DND-41 (cell line): ENCODE measurements at regions not wholly inside any gene's neighbourhood (a gene's known extent, or its start where the extent isn't known, plus 50 kb on each side); places are given as distances from the start of the nearest gene placed in this dataset.

ENCODE experiments used
- ATAC-seq: fragments of 200-7000 bp; cut with Tn5 transposase; 3 replicates; pipeline ENCODE4 v1.9.1; 2021; ENCODE audit warnings: low read depth; ENCODE audit not compliant: insufficient read depth
- DNase-seq: peaks from one replicate; pipeline ENCODE4 v3.0.0-alpha.2; 2020
- H2AFZ ChIP-seq: 2 replicates; pipeline ENCODE4 v1.6.0; 2012; ENCODE audit warnings: low read depth, low read length
- H3K27ac ChIP-seq: 2 replicates; pipeline ENCODE4 v1.5.1; 2012; ENCODE audit warnings: low read length, inconsistent platforms
- H3K27me3 ChIP-seq: fragments of 200-600 bp; sonication (generic); 2 replicates; pipeline ENCODE4 v1.6.0; 2012; ENCODE audit warnings: low read length, mild to moderate bottlenecking, inconsistent platforms; ENCODE audit not compliant: insufficient read depth, poor library complexity
- H3K36me3 ChIP-seq: 2 replicates; pipeline ENCODE4 v1.5.1; 2012; ENCODE audit warnings: low read length, inconsistent platforms; ENCODE audit not compliant: insufficient read depth
- H3K4me1 ChIP-seq: 2 replicates; pipeline ENCODE4 v1.5.1; 2012; ENCODE audit warnings: mild to moderate bottlenecking, low read length; ENCODE audit not compliant: insufficient read depth
- H3K4me2 ChIP-seq: 2 replicates; pipeline ENCODE4 v1.6.0; 2012; ENCODE audit warnings: mild to moderate bottlenecking, moderate library complexity, low read length, inconsistent platforms; ENCODE audit not compliant: insufficient read depth
- H3K4me3 ChIP-seq, 2 experiments: fragments of 200-600 bp in 1 of 2; shearing (Covaris generic) in 1 of 2; 2 replicates each; pipeline ENCODE4 v1.5.1; 2012 to 2016; ENCODE audit warnings: inconsistent platforms in 2 of 2, low read length in 2 of 2, mild to moderate bottlenecking in 2 of 2, low read depth in 1 of 2, moderate library complexity in 1 of 2
- H3K79me2 ChIP-seq: 2 replicates; pipeline ENCODE4 v1.6.0; 2012; ENCODE audit warnings: low read length, inconsistent platforms; ENCODE audit not compliant: insufficient read depth
- H3K9ac ChIP-seq: 2 replicates; pipeline ENCODE4 v1.6.0; 2012; ENCODE audit warnings: low read depth, mild to moderate bottlenecking, inconsistent platforms, low read length, moderate library complexity
- H3K9me3 ChIP-seq: 2 replicates; pipeline ENCODE4 v1.5.1; 2012; ENCODE audit warnings: low read length, moderate library complexity, mild to moderate bottlenecking, inconsistent platforms; ENCODE audit not compliant: insufficient read depth, severe bottlenecking
- H4K20me1 ChIP-seq: 2 replicates; pipeline ENCODE4 v1.6.0; 2012; ENCODE audit warnings: low read length; ENCODE audit not compliant: insufficient read depth
- EZH2 ChIP-seq: IDR thresholded peaks from 3 replicates; pipeline ENCODE4 v1.6.1; 2012; ENCODE audit warnings: borderline replicate concordance, low read depth, mild to moderate bottlenecking, moderate library complexity, low read length, inconsistent platforms; ENCODE audit not compliant: severe bottlenecking
- TF ChIP-seq, protein P1 (sequence below): IDR thresholded peaks from 2 replicates; pipeline ENCODE4 v1.5.1; 2012; ENCODE audit warnings: borderline replicate concordance, low read length, moderate library complexity, mild to moderate bottlenecking; ENCODE audit not compliant: poor library complexity, severe bottlenecking; ENCODE audit errors: extremely low read depth

DNA sequence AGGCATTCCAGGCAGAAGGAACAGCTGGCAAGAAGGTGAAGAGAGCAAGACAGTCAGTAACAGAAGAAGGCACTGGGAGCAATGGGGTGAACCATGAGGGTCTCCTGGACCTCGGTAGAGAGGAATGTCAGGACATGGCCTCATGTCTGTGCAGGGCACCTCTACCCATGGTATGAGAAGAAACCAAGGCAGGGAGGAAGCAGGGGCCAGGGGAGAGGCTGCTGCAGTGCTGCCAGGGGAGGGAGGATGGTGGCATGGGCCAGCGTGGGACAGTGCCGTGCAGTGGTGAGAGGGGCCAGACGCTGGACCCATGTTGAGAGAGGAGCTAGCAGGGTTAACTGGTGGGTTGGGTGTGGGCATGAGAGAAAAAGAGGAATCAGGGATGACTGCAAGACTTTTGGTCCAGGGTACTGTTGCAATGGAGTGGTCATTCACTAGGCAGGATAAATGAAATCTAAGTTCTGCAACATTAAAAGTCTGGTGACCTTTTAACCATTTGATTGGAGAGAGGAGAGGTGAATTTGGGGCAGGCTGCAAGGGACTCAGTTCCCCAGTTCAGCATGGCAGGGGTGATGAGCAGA lies 577.6 kb downstream of the MATN1 start:
- ATAC-seq: no peak
- Histone ChIP-seq H4K20me1 (no peaks in the 10 kb centered on the region), H3K9ac (no peak overlapping the region), H3K4me3 (no peak overlapping the region), H3K36me3 (no peaks in the 10 kb centered on the region), H3K4me1 (no peaks in the 10 kb centered on the region), H3K9me3 (no peaks in the 10 kb centered on the region), H3K27ac (no peak overlapping the region), H3K27me3 (no peaks in the 10 kb centered on the region), H3K4me2 (no peak overlapping the region), H3K79me2 (no peaks in the 10 kb centered on the region), H2AFZ (no peak overlapping the region)
- TF ChIP-seq EZH2: no peak
- TF ChIP-seq, protein P1, sequence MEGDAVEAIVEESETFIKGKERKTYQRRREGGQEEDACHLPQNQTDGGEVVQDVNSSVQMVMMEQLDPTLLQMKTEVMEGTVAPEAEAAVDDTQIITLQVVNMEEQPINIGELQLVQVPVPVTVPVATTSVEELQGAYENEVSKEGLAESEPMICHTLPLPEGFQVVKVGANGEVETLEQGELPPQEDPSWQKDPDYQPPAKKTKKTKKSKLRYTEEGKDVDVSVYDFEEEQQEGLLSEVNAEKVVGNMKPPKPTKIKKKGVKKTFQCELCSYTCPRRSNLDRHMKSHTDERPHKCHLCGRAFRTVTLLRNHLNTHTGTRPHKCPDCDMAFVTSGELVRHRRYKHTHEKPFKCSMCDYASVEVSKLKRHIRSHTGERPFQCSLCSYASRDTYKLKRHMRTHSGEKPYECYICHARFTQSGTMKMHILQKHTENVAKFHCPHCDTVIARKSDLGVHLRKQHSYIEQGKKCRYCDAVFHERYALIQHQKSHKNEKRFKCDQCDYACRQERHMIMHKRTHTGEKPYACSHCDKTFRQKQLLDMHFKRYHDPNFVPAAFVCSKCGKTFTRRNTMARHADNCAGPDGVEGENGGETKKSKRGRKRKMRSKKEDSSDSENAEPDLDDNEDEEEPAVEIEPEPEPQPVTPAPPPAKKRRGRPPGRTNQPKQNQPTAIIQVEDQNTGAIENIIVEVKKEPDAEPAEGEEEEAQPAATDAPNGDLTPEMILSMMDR: no peak
- DNase-seq: no peak

DNA sequence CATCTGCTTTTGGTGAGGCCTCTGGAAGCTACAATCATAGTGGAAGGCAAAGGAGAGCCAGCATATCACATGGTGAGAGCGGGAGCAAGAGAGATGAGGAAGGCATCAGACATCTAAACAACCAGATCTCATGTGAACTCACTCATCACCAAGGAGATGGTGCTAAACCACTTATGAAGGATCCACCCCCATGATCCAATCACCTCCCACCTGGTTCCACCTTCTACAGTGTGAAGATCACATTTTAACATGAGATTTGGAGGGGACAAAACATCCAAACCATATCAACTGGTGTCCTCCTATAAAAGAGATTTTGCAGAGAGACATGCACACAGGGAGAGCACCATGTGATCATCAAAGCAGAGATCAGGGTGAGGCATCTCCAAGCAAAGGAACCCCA lies 578.6 kb downstream of the MATN1 start:
- TF ChIP-seq, protein P1: no peak
- TF ChIP-seq EZH2: no peak
- Histone ChIP-seq H3K4me3 (no peak overlapping the region), H3K9ac (no peak overlapping the region), H3K27me3 (no peaks in the 10 kb centered on the region), H3K9me3 (no peaks in the 10 kb centered on the region), H2AFZ (no peak overlapping the region), H3K4me1 (no peaks in the 10 kb centered on the region), H4K20me1 (no peaks in the 10 kb centered on the region), H3K79me2 (no peaks in the 10 kb centered on the region), H3K36me3 (no peaks in the 10 kb centered on the region), H3K4me2 (no peak overlapping the region), H3K27ac (no peak overlapping the region)
- ATAC-seq: no peak
- DNase-seq: no peak

DNA sequence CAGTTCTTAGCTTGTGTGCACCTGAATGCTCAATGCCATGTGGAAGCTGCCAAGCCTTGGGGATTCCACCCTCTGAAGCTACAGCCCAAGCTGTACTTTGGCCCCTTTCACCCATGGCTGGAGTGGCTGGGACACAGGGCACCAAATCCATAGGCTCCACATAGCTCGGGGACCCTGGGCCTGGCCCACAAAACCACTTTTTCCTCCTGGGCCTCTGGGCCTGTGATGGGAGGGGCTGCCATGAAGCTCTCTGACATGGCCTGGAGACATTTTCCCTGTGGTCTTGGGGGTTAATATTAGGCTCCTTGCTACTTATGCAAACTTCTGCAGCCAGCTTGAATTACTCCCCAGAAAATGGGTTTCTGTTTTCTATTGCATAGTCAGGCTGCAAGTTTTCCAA lies 579.9 kb downstream of the MATN1 start:
- H3K4me2 ChIP-seq: no peak overlapping the region
- no peaks in the 10 kb centered on the region for H3K79me2 ChIP-seq
- no peak overlapping the region for H3K9ac ChIP-seq
- no peak overlapping the region for H2AFZ ChIP-seq
- DNase-seq (no peak), ATAC-seq (no peak)
- no peaks in the 10 kb centered on the region for H4K20me1 ChIP-seq
- no peak overlapping the region for H3K27ac ChIP-seq
- H3K27me3 ChIP-seq: no peaks in the 10 kb centered on the region
- H3K36me3 ChIP-seq: no peaks in the 10 kb centered on the region
- H3K4me1 ChIP-seq: no peaks in the 10 kb centered on the region
- no peak overlapping the region for H3K4me3 ChIP-seq
- no peaks in the 10 kb centered on the region for H3K9me3 ChIP-seq
- no peak for TF ChIP-seq EZH2
- TF ChIP-seq, protein P1: no peak

DNA sequence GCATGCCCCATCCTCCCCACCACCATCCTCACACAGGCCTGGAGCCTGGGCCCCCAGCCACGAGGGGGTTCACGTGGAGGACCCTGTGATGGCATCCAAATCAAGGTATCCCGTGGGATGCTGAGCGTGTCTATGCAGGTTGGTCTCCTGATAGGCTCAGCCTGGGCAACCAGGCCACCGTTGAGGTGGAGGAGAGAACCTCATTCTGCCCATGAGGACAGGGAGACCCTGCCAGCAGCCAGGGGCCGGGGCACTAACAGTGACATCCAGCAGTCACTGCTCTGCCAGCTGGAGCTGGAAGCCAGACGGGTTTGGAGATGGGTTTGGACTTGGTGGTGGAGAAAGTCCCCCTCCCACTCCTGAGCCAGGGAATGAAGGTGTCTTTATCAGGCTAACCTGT lies 582.8 kb downstream of the MATN1 start:
- Histone ChIP-seq H3K4me1 (no peaks in the 10 kb centered on the region), H3K4me2 (no peak overlapping the region), H3K79me2 (no peaks in the 10 kb centered on the region), H2AFZ (no peak overlapping the region), H3K36me3 (no peaks in the 10 kb centered on the region), H4K20me1 (no peaks in the 10 kb centered on the region), H3K4me3 (no peak overlapping the region), H3K9me3 (no peaks in the 10 kb centered on the region), H3K27me3 (no peaks in the 10 kb centered on the region), H3K9ac (no peak overlapping the region), H3K27ac (no peak overlapping the region)
- DNase-seq (no peak), ATAC-seq (no peak)
- TF ChIP-seq EZH2: no peak
- TF ChIP-seq, protein P1: no peak
